ENCODE measurements at regions not wholly inside any gene's neighbourhood (a gene's known extent, or its start where the extent isn't known, plus 50 kb on each side); places are given as distances from the start of the nearest gene placed in this dataset.

DNA sequence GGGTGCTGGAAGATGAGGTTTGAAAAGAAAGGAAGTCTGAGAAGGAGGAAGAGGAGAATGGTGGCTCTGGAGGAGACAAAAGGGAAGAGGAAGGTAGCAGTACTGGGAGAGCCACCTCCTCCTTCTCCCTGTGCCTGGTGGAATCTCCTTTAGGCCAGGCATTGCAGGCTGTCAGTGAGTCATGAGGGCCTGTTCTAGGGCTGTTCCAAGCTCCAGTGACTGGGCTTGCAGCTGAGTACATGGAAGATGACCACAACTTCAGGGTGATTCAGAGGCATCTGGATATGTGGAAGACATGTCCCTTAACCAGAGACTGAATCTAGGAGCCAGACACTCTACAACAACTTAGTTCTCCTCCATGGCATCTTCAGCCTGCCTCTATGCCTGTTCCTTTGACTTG, 107.8 kb downstream of the EFNB1 start:
- no peak for TF ChIP-seq RAD51 (IDR thresholded peaks at IDR 0.05)
- no peak for TF ChIP-seq SMAD5 (IDR thresholded peaks at IDR 0.05; ENCODE audit: low read depth)
- TF ChIP-seq, protein P1, sequence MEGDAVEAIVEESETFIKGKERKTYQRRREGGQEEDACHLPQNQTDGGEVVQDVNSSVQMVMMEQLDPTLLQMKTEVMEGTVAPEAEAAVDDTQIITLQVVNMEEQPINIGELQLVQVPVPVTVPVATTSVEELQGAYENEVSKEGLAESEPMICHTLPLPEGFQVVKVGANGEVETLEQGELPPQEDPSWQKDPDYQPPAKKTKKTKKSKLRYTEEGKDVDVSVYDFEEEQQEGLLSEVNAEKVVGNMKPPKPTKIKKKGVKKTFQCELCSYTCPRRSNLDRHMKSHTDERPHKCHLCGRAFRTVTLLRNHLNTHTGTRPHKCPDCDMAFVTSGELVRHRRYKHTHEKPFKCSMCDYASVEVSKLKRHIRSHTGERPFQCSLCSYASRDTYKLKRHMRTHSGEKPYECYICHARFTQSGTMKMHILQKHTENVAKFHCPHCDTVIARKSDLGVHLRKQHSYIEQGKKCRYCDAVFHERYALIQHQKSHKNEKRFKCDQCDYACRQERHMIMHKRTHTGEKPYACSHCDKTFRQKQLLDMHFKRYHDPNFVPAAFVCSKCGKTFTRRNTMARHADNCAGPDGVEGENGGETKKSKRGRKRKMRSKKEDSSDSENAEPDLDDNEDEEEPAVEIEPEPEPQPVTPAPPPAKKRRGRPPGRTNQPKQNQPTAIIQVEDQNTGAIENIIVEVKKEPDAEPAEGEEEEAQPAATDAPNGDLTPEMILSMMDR (IDR thresholded peaks at IDR 0.05 in 2 of 3, conservative IDR thresholded peaks at IDR 0.05 in 1 of 3; ENCODE audit: control insufficient read depth in 2 of 3, extremely low read depth in 1 of 3, insufficient read depth in 1 of 3, low read depth in 3 of 3, low read length in 3 of 3) = no peak
- TF ChIP-seq RAD21 (IDR thresholded peaks at IDR 0.05; ENCODE audit: insufficient read depth, low read depth, low read length) = no peak

All from GM12878 (cell line).